HUDEP-2 (cell line): ENCODE measurements at regions not wholly inside any gene's neighbourhood (a gene's known extent, or its start where the extent isn't known, plus 50 kb on each side); places are given as distances from the start of the nearest gene placed in this dataset.
"Not testable (repeated sequence)": the region's sequence is repeated elsewhere in the genome, so short reads cannot be mapped to it uniquely, and the experiment has no call there.

Experiments used
- DNase-seq, 76 experiments: peaks; one replicate each; lab custom pipeline; 2025; ENCODE audit not compliant: unreplicated experiment in 76 of 76; lab: John Stamatoyannopoulos, UW

GRCh38 chr10:56585447-56586171 is 224.6 kb upstream of the ZWINT start:
- DNase-seq = no peak

- no peak for DNase-seq
Measured at GRCh38 chr10:56583316-56583715, 222.3 kb upstream of the ZWINT start.

DNA sequence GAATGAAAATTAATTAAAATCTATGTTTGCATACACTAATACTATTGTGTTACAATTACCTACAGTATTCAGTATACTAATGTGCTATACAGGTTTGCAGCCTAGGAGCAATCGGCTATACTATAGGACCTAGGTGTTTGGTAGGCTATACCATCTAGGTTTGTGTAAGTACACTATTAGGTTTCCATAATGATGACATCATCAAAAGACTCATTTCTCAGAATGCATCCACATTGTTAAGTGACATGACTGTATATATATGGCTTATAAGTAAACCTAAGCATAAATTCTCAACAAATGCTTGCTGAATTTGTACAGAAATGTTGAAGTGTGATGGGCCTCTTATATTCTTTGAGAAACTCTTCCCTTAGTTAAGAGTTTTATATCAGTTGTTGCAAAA is 206.5 kb upstream of the ZWINT start:
- DNase-seq = no peak

DNA sequence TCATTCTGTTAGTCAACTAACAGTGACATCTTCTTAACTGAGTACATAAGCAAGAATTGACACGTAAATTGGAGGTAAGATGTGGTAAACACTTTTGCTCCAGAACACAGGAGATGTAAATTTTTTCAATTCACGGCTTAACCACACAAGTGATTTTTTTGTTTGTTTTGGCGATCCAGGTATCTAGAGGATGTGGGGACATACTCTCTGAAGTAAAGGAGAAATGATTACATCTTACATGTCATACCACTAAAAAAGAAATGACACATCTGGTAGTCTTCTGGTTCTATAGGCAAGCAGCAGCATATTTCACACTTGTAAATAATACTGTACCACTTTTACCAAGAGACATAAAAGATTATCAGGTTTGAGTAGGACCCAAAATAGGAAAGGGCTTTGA is 200.3 kb upstream of the ZWINT start:
- DNase-seq = no peak

GRCh38 chr10:56551037-56551436 is 190.0 kb upstream of the ZWINT start:
- DNase-seq = no peak

GRCh38 chr10:56547163-56547562 is 186.1 kb upstream of the ZWINT start:
- no peak for DNase-seq

DNA sequence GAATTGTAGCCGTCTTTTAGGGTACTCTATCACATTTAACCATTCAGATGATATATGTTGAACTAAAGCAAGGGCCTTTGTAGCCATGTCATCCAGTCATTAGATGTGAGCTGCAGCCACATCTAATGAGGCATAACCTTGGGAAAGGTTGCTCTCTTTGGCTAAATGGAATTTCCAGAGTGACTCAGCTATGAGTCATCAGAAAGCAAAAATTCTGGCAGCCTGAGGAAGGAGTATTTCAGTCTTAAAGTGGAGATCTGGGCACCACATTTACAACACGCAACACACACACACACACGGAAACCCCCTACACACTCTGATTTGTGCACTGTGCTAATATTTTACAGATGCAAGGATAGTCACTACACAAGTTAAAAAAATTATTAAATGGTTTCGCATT is 176.9 kb upstream of the ZWINT start:
- DNase-seq = no peak

DNA sequence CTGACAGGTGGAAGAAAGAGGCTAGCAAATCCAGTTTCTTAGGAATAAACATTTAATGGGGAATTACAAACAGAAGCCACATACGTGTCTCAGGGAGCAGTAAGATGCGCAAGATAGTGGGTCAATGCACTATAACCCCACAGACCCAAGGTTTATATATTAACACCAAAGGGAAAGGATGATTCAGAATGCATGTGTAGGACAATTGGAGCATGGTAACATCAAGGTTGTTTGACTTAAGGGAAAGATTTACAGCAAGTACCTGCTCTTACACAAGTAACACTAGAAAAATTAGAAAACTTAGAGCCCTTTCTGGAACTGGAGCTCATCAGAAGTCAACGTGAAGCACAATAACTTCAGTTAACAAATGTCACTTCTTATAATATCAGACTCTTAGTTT is 161.1 kb upstream of the ZWINT start:
- no peak for DNase-seq

DNA sequence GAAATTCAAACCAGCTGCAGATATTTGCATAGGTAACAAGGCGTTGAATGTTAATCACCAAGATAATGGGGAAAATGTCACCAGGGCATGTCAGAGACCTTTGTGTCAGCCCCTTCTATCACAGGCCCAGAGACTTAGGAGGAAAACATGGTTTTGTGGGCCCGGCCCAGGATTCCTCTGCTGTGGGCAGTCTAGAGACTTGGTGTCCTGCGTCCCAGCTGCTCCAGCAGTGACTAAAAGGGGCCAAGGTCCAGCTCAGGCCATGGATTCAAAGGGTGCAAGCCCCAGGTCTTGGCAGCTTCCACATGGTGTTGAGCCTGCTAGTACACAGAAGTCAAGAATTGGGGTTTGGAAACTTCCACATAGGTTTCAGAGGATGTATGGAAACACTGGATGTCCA is 147.5 kb upstream of the ZWINT start:
- DNase-seq = no peak

GRCh38 chr10:56507033-56507432 is 146.0 kb upstream of the ZWINT start:
- DNase-seq = no peak

DNA sequence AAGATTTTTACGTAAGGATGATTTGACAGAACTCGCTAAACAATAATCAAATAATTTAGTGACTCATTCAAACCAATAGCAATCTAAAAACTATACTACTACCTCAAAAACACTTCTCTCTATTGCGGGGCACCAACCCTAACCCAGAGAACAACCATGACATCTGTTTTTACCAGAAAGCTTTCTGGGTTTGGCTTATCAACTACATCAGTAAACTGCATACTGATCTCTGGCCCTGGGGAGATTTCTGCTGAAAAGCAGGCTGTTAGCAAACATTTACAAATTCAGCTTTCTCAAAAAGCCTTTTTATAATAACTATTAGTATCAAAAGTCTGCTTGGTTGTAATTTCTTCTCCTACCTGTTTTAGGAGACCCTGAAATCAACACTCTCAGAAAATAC is 144.5 kb upstream of the ZWINT start:
- no peak for DNase-seq

DNA sequence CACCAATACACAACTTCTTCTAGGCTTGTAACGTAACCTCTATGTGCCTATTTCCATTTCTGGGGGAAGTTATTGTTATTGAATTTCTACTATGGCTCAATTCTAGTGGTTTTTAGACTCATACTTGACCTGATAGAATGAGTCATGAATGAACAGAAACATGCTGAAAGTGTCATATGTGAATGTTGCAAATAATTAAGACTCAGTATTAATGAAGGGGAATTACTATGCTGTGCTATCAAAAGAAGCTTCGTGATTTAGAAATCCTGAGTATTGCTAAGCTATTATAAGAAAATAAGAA is 135.1 kb upstream of the ZWINT start:
- DNase-seq = no peak

DNA sequence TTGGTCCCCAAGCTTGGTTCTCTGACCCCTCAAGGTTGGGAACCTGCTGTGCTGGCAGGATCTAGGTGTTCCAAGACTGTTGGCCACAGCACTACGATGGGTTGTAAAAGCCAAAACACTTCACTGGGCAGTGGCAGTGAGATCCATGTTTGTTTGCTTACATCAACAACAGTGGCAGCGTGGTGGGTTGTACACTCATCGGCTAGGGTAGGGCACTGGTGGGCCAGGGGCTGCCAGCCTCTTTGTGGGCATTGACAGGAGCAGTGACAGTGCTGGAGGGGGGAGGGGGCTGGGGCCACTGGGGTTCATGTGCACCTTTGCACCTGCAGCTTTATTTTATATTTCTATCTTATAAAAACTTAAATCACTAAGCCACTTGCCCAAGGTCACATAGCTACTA is 126.7 kb upstream of the ZWINT start:
- no peak for DNase-seq

- DNase-seq = no peak
Measured at GRCh38 chr10:56481521-56482091, 120.5 kb upstream of the ZWINT start.

- no peak for DNase-seq
Measured at GRCh38 chr10:56472978-56473377, 111.9 kb upstream of the ZWINT start.

DNA sequence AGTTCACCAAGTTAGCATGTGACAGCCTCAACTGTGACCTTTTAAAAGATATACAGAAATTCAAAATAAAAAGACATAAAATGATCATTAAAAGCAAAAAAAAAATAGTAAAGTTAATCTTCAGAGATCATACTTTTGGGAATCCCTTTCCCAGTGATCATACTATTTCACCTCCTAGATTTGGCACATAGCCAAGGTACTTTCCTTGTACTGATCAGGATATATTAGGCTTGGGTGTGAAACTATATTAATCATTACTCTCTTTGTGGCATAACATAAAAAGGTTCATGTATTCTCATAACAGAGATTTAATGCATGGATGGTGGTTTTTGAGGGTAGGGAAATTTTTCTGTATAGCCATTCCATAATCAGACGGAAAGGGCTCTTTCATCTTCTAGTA is 109.6 kb upstream of the ZWINT start:
- DNase-seq = no peak

DNA sequence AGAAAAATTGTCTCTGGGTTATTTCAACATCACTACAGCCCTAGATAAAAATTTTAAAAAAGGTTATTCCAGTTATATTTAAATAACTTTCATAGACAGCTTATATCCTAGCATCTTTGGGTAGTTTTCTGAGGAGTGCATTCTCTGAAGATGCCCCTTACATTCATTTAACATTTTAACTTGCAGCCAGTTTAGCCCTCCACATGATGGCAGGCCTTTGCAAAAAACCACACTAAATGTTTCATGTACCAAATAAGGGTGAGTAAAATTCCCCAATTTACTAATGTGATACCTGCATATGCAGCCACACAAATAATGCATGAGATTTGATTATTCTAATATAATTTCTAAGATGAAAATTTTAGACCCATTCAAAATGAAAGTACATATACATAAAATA is 108.4 kb upstream of the ZWINT start:
- DNase-seq = no peak

DNA sequence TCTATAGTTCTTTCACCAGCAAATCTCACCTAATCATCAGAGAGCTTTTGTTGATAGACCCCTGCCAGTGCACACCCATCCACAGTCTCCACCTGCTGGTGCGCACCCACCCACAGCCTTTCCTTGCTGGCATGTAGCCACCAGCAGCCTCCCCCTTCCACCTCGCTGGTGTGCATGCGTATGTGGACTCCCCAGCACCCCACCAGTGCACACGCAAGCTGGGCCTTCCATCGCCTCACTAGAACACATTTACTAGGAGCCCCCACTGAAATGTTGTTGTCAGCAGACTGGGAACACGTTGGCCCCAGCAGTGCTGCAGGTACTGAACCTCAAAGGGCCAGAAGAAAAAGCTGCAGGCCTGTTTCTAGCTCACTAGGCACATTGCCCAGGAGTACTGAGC is 104.9 kb upstream of the ZWINT start:
- no peak for DNase-seq

DNA sequence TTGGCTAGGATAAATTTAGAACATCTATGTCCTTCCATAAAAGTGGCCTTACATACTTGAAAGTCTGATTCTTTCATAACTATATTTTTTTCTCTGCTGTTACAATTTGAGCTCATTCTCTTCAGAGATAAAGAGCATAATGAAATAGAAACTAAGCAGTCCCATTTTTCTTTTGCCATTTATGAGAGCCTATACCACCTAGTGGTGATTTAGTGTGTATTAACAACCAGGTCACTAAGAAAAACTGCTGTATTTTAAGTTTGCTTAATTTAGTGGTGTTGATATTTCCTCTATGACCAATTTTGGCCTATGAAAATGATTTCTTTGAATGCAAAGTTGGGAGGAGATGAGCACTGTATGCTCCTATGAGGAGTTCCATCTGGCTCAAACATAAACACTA is 88.7 kb upstream of the ZWINT start:
- no peak for DNase-seq

DNA sequence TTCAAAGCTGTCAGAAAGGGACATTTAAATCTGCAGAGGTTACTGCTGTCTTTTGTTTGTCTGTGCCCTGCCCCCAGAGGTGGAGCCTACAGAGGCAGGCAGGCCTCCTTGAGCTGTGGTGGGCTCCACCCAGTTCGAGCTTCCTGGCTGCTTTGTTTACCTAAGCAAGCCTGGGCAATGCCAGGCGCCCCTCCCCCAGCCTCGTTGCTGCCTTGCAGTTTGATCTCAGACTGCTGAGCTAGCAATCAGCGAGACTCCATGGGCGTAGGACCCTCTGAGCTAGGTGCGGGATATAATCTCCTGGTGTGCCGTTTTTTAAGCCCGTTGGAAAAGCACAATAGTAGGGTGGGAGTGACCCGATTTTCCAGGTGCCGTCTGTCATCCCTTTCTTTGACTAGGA is 86.6 kb upstream of the ZWINT start:
- not testable (repeated sequence) for DNase-seq

DNA sequence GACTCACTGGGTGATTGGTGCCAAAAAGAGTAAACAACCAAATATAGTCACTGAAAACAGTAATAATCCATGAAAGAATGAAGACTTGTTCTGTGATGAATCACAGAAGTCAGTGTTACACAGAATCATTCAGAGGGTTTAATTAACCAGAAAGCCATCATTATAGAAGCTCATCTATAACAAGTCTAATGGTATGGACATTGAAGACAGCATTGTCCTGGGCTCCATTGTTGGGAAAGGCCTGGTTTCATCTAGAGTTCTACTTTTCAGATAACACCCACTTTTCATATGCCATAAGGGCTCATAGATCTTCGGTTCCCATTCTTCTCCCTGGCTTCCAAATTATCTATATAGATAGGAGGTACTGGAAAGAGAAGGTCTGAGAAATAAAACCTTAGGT is 80.3 kb upstream of the ZWINT start:
- DNase-seq = not testable (repeated sequence)
